ENCODE measurements at regions not wholly inside any gene's neighbourhood (a gene's known extent, or its start where the extent isn't known, plus 50 kb on each side); places are given as distances from the start of the nearest gene placed in this dataset.

GRCh38 chr2:187718092-187718491 lies 163.9 kb upstream of the TFPI start:
- TF ChIP-seq CTCF (IDR thresholded peaks at IDR 0.05) (no peak), POLR2A (IDR thresholded peaks at IDR 0.05) (no peak)

All from body of pancreas (tissue), 4 donors.